HEK293 (cell line): ENCODE measurements at regions not wholly inside any gene's neighbourhood (a gene's known extent, or its start where the extent isn't known, plus 50 kb on each side); places are given as distances from the start of the nearest gene placed in this dataset.

ENCODE experiments used
- EGR2 ChIP-seq: fragments of 450-650 bp; formaldehyde crosslinking; IDR thresholded peaks from 2 replicates; pipeline ENCODE4 v1.5.1; 2016; ENCODE audit warnings: low read depth, missing biosample characterization, missing genetic modification characterization
- KLF16 ChIP-seq: fragments of 450-650 bp; formaldehyde crosslinking; IDR thresholded peaks from 2 replicates; pipeline ENCODE4 v1.5.1; 2017; ENCODE audit warnings: missing biosample characterization, missing genetic modification characterization
- OVOL3 ChIP-seq: fragments of 450-650 bp; formaldehyde crosslinking; IDR thresholded peaks from 2 replicates; pipeline ENCODE4 v1.5.1; 2016; ENCODE audit warnings: missing biosample characterization, missing genetic modification characterization
- YY2 ChIP-seq: fragments of 450-650 bp; formaldehyde crosslinking; IDR thresholded peaks from 2 replicates; pipeline ENCODE4 v1.5.1; 2016; ENCODE audit warnings: missing biosample characterization, missing genetic modification characterization
- ZFP69B ChIP-seq: fragments of 450-650 bp; formaldehyde crosslinking; IDR thresholded peaks from 2 replicates; pipeline ENCODE4 v1.5.1; 2016; ENCODE audit warnings: missing biosample characterization, missing genetic modification characterization
- ZNF391 ChIP-seq: fragments of 450-650 bp; formaldehyde crosslinking; IDR thresholded peaks from 2 replicates; pipeline ENCODE4 v1.5.1; 2016; ENCODE audit warnings: low read depth, missing biosample characterization, missing genetic modification characterization, borderline replicate concordance
- TF ChIP-seq, protein P1 (sequence below): fragments of 450-650 bp; formaldehyde crosslinking; IDR thresholded peaks from 2 replicates; pipeline ENCODE4 v1.5.1; 2016; ENCODE audit warnings: missing biosample characterization, missing genetic modification characterization
- TF ChIP-seq, protein P2 (sequence below): fragments of 450-650 bp; formaldehyde crosslinking; optimal IDR thresholded peaks from 2 replicates; pipeline ENCODE3; 2016; ENCODE audit warnings: missing biosample characterization, mild to moderate bottlenecking, missing genetic modification characterization
- TF ChIP-seq, protein P3 (sequence below): fragments of 450-650 bp; formaldehyde crosslinking; IDR thresholded peaks from 2 replicates; pipeline ENCODE4 v1.5.1; 2016; ENCODE audit warnings: missing biosample characterization, missing genetic modification characterization, low read depth

DNA sequence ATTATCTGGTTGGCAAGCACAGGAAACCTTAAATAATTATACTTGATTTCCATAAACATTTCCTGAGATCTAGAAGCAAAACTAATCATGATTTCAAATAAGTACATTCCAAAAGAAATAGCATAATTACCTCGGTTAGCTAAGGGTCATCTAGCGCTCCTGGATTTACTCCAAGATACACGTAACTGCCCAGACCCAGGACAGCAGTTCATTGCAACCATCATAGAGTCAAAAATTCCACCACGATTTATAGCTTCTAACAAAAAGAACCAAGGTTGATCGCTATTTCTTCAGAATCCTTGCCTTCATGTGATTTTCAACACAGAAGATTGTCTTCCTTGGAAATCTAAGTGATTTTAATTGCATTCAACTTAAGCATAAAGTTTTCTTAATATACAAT is 1235.5 kb upstream of the TENM3 start:
- TF ChIP-seq, protein P1, sequence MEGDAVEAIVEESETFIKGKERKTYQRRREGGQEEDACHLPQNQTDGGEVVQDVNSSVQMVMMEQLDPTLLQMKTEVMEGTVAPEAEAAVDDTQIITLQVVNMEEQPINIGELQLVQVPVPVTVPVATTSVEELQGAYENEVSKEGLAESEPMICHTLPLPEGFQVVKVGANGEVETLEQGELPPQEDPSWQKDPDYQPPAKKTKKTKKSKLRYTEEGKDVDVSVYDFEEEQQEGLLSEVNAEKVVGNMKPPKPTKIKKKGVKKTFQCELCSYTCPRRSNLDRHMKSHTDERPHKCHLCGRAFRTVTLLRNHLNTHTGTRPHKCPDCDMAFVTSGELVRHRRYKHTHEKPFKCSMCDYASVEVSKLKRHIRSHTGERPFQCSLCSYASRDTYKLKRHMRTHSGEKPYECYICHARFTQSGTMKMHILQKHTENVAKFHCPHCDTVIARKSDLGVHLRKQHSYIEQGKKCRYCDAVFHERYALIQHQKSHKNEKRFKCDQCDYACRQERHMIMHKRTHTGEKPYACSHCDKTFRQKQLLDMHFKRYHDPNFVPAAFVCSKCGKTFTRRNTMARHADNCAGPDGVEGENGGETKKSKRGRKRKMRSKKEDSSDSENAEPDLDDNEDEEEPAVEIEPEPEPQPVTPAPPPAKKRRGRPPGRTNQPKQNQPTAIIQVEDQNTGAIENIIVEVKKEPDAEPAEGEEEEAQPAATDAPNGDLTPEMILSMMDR (tag by site-specific recombination): no peak
- TF ChIP-seq KLF16 (tag by site-specific recombination): no peak
- no peak for TF ChIP-seq EGR2 (tag by site-specific recombination)
- TF ChIP-seq ZFP69B: no peak
- no peak for TF ChIP-seq YY2 (tag by site-specific recombination)
- no peak for TF ChIP-seq OVOL3 (tag by site-specific recombination)
- no peak for TF ChIP-seq ZNF391 (tag by site-specific recombination)
- TF ChIP-seq, protein P2, sequence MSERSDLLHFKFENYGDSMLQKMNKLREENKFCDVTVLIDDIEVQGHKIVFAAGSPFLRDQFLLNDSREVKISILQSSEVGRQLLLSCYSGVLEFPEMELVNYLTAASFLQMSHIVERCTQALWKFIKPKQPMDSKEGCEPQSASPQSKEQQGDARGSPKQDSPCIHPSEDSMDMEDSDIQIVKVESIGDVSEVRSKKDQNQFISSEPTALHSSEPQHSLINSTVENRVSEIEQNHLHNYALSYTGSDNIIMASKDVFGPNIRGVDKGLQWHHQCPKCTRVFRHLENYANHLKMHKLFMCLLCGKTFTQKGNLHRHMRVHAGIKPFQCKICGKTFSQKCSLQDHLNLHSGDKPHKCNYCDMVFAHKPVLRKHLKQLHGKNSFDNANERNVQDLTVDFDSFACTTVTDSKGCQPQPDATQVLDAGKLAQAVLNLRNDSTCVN (tag by site-specific recombination): no peak
- TF ChIP-seq, protein P3, sequence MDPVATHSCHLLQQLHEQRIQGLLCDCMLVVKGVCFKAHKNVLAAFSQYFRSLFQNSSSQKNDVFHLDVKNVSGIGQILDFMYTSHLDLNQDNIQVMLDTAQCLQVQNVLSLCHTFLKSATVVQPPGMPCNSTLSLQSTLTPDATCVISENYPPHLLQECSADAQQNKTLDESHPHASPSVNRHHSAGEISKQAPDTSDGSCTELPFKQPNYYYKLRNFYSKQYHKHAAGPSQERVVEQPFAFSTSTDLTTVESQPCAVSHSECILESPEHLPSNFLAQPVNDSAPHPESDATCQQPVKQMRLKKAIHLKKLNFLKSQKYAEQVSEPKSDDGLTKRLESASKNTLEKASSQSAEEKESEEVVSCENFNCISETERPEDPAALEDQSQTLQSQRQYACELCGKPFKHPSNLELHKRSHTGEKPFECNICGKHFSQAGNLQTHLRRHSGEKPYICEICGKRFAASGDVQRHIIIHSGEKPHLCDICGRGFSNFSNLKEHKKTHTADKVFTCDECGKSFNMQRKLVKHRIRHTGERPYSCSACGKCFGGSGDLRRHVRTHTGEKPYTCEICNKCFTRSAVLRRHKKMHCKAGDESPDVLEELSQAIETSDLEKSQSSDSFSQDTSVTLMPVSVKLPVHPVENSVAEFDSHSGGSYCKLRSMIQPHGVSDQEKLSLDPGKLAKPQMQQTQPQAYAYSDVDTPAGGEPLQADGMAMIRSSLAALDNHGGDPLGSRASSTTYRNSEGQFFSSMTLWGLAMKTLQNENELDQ: no peak
